H9 (cell line): ENCODE measurements at regions not wholly inside any gene's neighbourhood (a gene's known extent, or its start where the extent isn't known, plus 50 kb on each side); places are given as distances from the start of the nearest gene placed in this dataset.

Source experiments
- DNase-seq: peaks from one replicate; pipeline ENCODE4 v3.0.0-alpha.2; 2017
- H2AFZ ChIP-seq: one replicate; pipeline ENCODE4 v1.6.1; 2013; ENCODE audit warnings: mild to moderate bottlenecking, low read length, control low read depth, moderate library complexity
- H2AK5ac ChIP-seq: 2 replicates; pipeline ENCODE4 v1.6.1; 2013; ENCODE audit warnings: low read length, control low read depth, mixed read lengths; ENCODE audit not compliant: insufficient read length
- H2BK120ac ChIP-seq: one replicate; pipeline ENCODE4 v1.6.1; 2013; ENCODE audit warnings: low read depth, mild to moderate bottlenecking, low read length, control low read depth, inconsistent platforms; ENCODE audit not compliant: poor library complexity, severe bottlenecking
- H2BK12ac ChIP-seq: 2 replicates; pipeline ENCODE4 v1.6.1; 2013; ENCODE audit warnings: low read length, control low read depth, mixed read lengths, low read depth; ENCODE audit not compliant: insufficient read length
- H2BK15ac ChIP-seq: 2 replicates; pipeline ENCODE4 v1.6.1; 2013; ENCODE audit warnings: low read depth, low read length, control low read depth
- H2BK20ac ChIP-seq: one replicate; pipeline ENCODE4 v1.6.1; 2013; ENCODE audit warnings: low read depth, mild to moderate bottlenecking, low read length, control low read depth, inconsistent platforms; ENCODE audit not compliant: poor library complexity, severe bottlenecking
- H2BK5ac ChIP-seq: 2 replicates; pipeline ENCODE4 v1.6.1; 2013; ENCODE audit warnings: low read length, control low read depth, mixed read lengths; ENCODE audit not compliant: insufficient read length
- H3K14ac ChIP-seq: 2 replicates; pipeline ENCODE4 v1.6.1; 2013; ENCODE audit warnings: low read length, control low read depth; ENCODE audit not compliant: insufficient read depth
- H3K18ac ChIP-seq: 2 replicates; pipeline ENCODE4 v1.6.1; 2013; ENCODE audit warnings: low read depth, mild to moderate bottlenecking, mixed read lengths, low read length, control low read depth; ENCODE audit not compliant: insufficient read length
- H3K23ac ChIP-seq: 2 replicates; pipeline ENCODE4 v1.6.1; 2013; ENCODE audit warnings: low read length, control low read depth, mixed read lengths, low read depth; ENCODE audit not compliant: insufficient read length
- H3K23me2 ChIP-seq: 2 replicates; pipeline ENCODE4 v1.6.1; 2013; ENCODE audit warnings: low read depth, mild to moderate bottlenecking, mixed read lengths, low read length, control low read depth; ENCODE audit not compliant: insufficient read length, poor library complexity, severe bottlenecking
- H3K27ac ChIP-seq: 2 replicates; pipeline ENCODE4 v1.5.1; 2013; ENCODE audit warnings: low read length, control low read depth, mixed read lengths, low read depth; ENCODE audit not compliant: insufficient read length
- H3K27me3 ChIP-seq: 2 replicates; pipeline ENCODE4 v1.6.1; 2013; ENCODE audit warnings: low read length, control low read depth, inconsistent platforms; ENCODE audit not compliant: insufficient read depth
- H3K4ac ChIP-seq: 2 replicates; pipeline ENCODE4 v1.6.1; 2013; ENCODE audit warnings: low read depth, mild to moderate bottlenecking, control low read depth, inconsistent platforms, low read length, moderate library complexity
- H3K4me1 ChIP-seq: 2 replicates; pipeline ENCODE4 v1.6.1; 2013; ENCODE audit warnings: low read length, control low read depth, inconsistent platforms; ENCODE audit not compliant: insufficient read depth
- H3K4me2 ChIP-seq: 2 replicates; pipeline ENCODE4 v1.6.1; 2013; ENCODE audit warnings: low read length, control low read depth, mixed read lengths; ENCODE audit not compliant: insufficient read length, insufficient read depth
- H3K56ac ChIP-seq: 2 replicates; pipeline ENCODE4 v1.6.1; 2013; ENCODE audit warnings: low read depth, mild to moderate bottlenecking, mixed read lengths, low read length, control low read depth; ENCODE audit not compliant: insufficient read length
- H3K79me1 ChIP-seq: 2 replicates; pipeline ENCODE4 v1.6.1; 2013; ENCODE audit warnings: low read depth, mild to moderate bottlenecking, moderate library complexity, low read length, control low read depth, inconsistent platforms; ENCODE audit not compliant: insufficient read depth, poor library complexity, severe bottlenecking
- H3K79me2 ChIP-seq: 2 replicates; pipeline ENCODE4 v1.6.1; 2013; ENCODE audit warnings: low read length, control low read depth, inconsistent platforms; ENCODE audit not compliant: insufficient read depth
- H3K9ac ChIP-seq: 2 replicates; pipeline ENCODE4 v1.6.1; 2013; ENCODE audit warnings: low read length, control low read depth, mixed read lengths; ENCODE audit not compliant: insufficient read length; ENCODE audit errors: extremely low read depth
- H3K9me3 ChIP-seq: one replicate; pipeline ENCODE4 v1.6.1; 2013; ENCODE audit warnings: low read depth, low read length, inconsistent platforms; ENCODE audit not compliant: control insufficient read depth
- H3T11ph ChIP-seq: one replicate; pipeline ENCODE4 v1.6.1; 2013; ENCODE audit warnings: mild to moderate bottlenecking, low read length, control low read depth, inconsistent platforms
- H4K20me1 ChIP-seq: one replicate; pipeline ENCODE4 v1.6.1; 2013; ENCODE audit not compliant: control insufficient read depth, insufficient read length, insufficient read depth
- H4K5ac ChIP-seq: 2 replicates; pipeline ENCODE4 v1.6.1; 2013; ENCODE audit warnings: low read depth, mild to moderate bottlenecking, mixed read lengths, low read length, control low read depth; ENCODE audit not compliant: insufficient read length
- H4K8ac ChIP-seq: replicated peaks from 2 replicates; pipeline ENCODE4 v1.6.1; 2013; ENCODE audit warnings: low read length, control low read depth, mixed read lengths, low read depth; ENCODE audit not compliant: insufficient read length
- H4K91ac ChIP-seq: 2 replicates; pipeline ENCODE4 v1.6.1; 2013; ENCODE audit warnings: low read depth, mild to moderate bottlenecking, moderate library complexity, mixed read lengths, low read length, control low read depth; ENCODE audit not compliant: insufficient read length
- H3K27ac Mint-ChIP-seq, 3 experiments: 2 replicates in 2 of 3; 3 replicates in 1 of 3; pipeline ENCODE4 v1.8.0; 2020 to 2021; ENCODE audit warnings: mixed read lengths in 3 of 3, mild to moderate bottlenecking in 1 of 3, moderate library complexity in 1 of 3
- H3K27me3 Mint-ChIP-seq: 2 replicates; pipeline ENCODE4 v1.8.0; 2021; ENCODE audit warnings: low read depth, mild to moderate bottlenecking, moderate library complexity, mixed read lengths
- H3K36me3 Mint-ChIP-seq, 3 experiments: 2 replicates in 2 of 3; 3 replicates in 1 of 3; pipeline ENCODE4 v1.8.0; 2020 to 2021; ENCODE audit warnings: low read depth in 3 of 3, mixed read lengths in 3 of 3; ENCODE audit not compliant: insufficient read depth in 1 of 3
- H3K4me1 Mint-ChIP-seq, 2 experiments: 2 replicates each; pipeline ENCODE4 v1.8.0; 2020; ENCODE audit warnings: mixed read lengths in 2 of 2
- H3K4me3 Mint-ChIP-seq, 2 experiments: 2 replicates in 1 of 2; 3 replicates in 1 of 2; pipeline ENCODE4 v1.8.0; 2020 to 2021; ENCODE audit warnings: mild to moderate bottlenecking in 2 of 2, mixed read lengths in 2 of 2, moderate library complexity in 1 of 2
- H3K9me3 Mint-ChIP-seq, 2 experiments: 2 replicates in 1 of 2; 3 replicates in 1 of 2; pipeline ENCODE4 v1.8.0; 2020; ENCODE audit warnings: mild to moderate bottlenecking in 2 of 2, mixed read lengths in 2 of 2, moderate library complexity in 1 of 2
- WGBS: extraction: QIAGEN DNeasy Blood & Tissue Kit; methylation state at CpG from one replicate; pipeline ENCODE4 v1.1.7; 2013; ENCODE audit warnings: missing lambda C conversion rate, low lambda C conversion rate, mixed read lengths; ENCODE audit not compliant: insufficient read length; ENCODE audit errors: extremely low coverage; 5-methylcytosine and 5-hydroxymethylcytosine counted together
- TF ChIP-seq, protein P1 (sequence below): fragments of 200-600 bp; sonication (generic); conservative IDR thresholded peaks from 3 replicates; pipeline ENCODE4 v1.8.0; 2021; ENCODE audit warnings: antibody characterized with exemption, mild to moderate bottlenecking

DNA sequence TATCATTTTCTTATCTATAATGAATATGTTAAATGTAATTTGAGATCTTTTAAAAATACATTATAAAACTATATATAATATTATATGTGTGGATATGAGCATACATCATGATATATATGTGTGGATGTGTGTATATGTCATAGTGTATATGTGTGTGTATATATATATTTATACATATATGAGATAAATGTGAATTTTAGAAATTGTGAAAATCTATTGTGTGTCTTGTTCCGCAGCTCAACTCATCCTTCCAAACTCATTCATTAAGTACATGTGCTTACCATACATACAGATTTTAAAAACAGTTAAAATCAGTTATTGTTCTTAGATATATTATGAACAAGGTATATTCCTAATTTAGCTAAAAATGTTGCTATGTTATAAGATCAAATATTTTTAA lies 435.2 kb upstream of the MIR17HG start:
- no peak overlapping the region for H3K27ac Mint-ChIP-seq
- H2AFZ ChIP-seq = no peak overlapping the region
- no peak overlapping the region for H3T11ph ChIP-seq
- H4K5ac ChIP-seq = no peak overlapping the region
- H3K27me3 ChIP-seq = no peaks in the 10 kb centered on the region
- H3K4me2 ChIP-seq = no peak overlapping the region
- TF ChIP-seq, protein P1, sequence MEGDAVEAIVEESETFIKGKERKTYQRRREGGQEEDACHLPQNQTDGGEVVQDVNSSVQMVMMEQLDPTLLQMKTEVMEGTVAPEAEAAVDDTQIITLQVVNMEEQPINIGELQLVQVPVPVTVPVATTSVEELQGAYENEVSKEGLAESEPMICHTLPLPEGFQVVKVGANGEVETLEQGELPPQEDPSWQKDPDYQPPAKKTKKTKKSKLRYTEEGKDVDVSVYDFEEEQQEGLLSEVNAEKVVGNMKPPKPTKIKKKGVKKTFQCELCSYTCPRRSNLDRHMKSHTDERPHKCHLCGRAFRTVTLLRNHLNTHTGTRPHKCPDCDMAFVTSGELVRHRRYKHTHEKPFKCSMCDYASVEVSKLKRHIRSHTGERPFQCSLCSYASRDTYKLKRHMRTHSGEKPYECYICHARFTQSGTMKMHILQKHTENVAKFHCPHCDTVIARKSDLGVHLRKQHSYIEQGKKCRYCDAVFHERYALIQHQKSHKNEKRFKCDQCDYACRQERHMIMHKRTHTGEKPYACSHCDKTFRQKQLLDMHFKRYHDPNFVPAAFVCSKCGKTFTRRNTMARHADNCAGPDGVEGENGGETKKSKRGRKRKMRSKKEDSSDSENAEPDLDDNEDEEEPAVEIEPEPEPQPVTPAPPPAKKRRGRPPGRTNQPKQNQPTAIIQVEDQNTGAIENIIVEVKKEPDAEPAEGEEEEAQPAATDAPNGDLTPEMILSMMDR = no peak
- H3K18ac ChIP-seq = no peak overlapping the region
- WGBS = no CpG with 5 or more reads among the region's 1 CpG
- no peaks in the 10 kb centered on the region for H4K20me1 ChIP-seq
- no peaks in the 10 kb centered on the region for H3K23me2 ChIP-seq
- H3K4me1 Mint-ChIP-seq = no peaks in the 10 kb centered on the region
- no peaks in the 10 kb centered on the region for H3K79me1 ChIP-seq
- H4K8ac ChIP-seq = no peak overlapping the region
- no peaks in the 10 kb centered on the region for H3K27me3 Mint-ChIP-seq
- no peak overlapping the region for H3K9ac ChIP-seq
- no peaks in the 10 kb centered on the region for H3K9me3 ChIP-seq
- no peak overlapping the region for H3K4me3 Mint-ChIP-seq
- no peaks in the 10 kb centered on the region for H3K4me1 ChIP-seq
- no peak overlapping the region for H4K91ac ChIP-seq
- no peak overlapping the region for H3K27ac ChIP-seq
- H2BK5ac ChIP-seq = no peak overlapping the region
- no peak overlapping the region for H2BK12ac ChIP-seq
- H2BK120ac ChIP-seq = no peak overlapping the region
- DNase-seq = no peak
- H3K23ac ChIP-seq = no peak overlapping the region
- H3K56ac ChIP-seq = no peak overlapping the region
- H3K79me2 ChIP-seq = no peaks in the 10 kb centered on the region
- no peaks in the 10 kb centered on the region for H3K36me3 Mint-ChIP-seq
- H2BK20ac ChIP-seq = no peak overlapping the region
- no peak overlapping the region for H2BK15ac ChIP-seq
- no peak overlapping the region for H2AK5ac ChIP-seq
- H3K14ac ChIP-seq = no peak overlapping the region
- H3K4ac ChIP-seq = no peak overlapping the region
- no peaks in the 10 kb centered on the region for H3K9me3 Mint-ChIP-seq
